GM18867 (cell line): ENCODE measurements at regions not wholly inside any gene's neighbourhood (a gene's known extent, or its start where the extent isn't known, plus 50 kb on each side); places are given as distances from the start of the nearest gene placed in this dataset.
A peak's percentile ranks its signal among the peaks of the same experiment; 100 is the strongest.
"Not testable (repeated sequence)": the region's sequence is repeated elsewhere in the genome, so short reads cannot be mapped to it uniquely, and the experiment has no call there.

ENCODE experiments used
- ATAC-seq: cut with Tn5 transposase; IDR thresholded peaks from one replicate; pipeline ENCODE4 v1.9.1; 2021; ENCODE audit warnings: mild to moderate bottlenecking, moderate library complexity; ENCODE audit not compliant: unreplicated experiment

GRCh38 chr6:12538881-12539357 lies 177.6 kb upstream of the PHACTR1 start:
- ATAC-seq = no peak

GRCh38 chr6:12542319-12543115 lies 174.1 kb upstream of the PHACTR1 start:
- not testable (repeated sequence) for ATAC-seq

- peak; percentile 59 for ATAC-seq
Observed at GRCh38 chr6:12543953-12544352, 172.6 kb upstream of the PHACTR1 start.

- no peak for ATAC-seq
Observed at GRCh38 chr6:12544821-12545565, 171.6 kb upstream of the PHACTR1 start.

GRCh38 chr6:12545619-12546409 lies 170.8 kb upstream of the PHACTR1 start:
- ATAC-seq = no peak

- no peak for ATAC-seq
Observed at GRCh38 chr6:12546410-12547002, 170.1 kb upstream of the PHACTR1 start.

GRCh38 chr6:12548526-12548925 lies 168.0 kb upstream of the PHACTR1 start:
- no peak for ATAC-seq

- ATAC-seq = not testable (repeated sequence)
Observed at GRCh38 chr6:12549445-12549844, 167.1 kb upstream of the PHACTR1 start.

GRCh38 chr6:12554820-12555219 lies 161.7 kb upstream of the PHACTR1 start:
- ATAC-seq = not testable (repeated sequence)

GRCh38 chr6:12555267-12555666 lies 161.3 kb upstream of the PHACTR1 start:
- ATAC-seq = no peak

- ATAC-seq = no peak
Observed at GRCh38 chr6:12555781-12556180, 160.8 kb upstream of the PHACTR1 start.

GRCh38 chr6:12557765-12558164 lies 158.8 kb upstream of the PHACTR1 start:
- ATAC-seq = no peak

- ATAC-seq = no peak
Observed at GRCh38 chr6:12560315-12560714, 156.3 kb upstream of the PHACTR1 start.

GRCh38 chr6:12566618-12567123 lies 149.9 kb upstream of the PHACTR1 start:
- ATAC-seq = no peak

- ATAC-seq = no peak
Observed at GRCh38 chr6:12567682-12568081, 148.9 kb upstream of the PHACTR1 start.

GRCh38 chr6:12569646-12570045 lies 146.9 kb upstream of the PHACTR1 start:
- no peak for ATAC-seq

GRCh38 chr6:12570461-12571030 lies 146.0 kb upstream of the PHACTR1 start:
- no peak for ATAC-seq

GRCh38 chr6:12572896-12573827 lies 143.4 kb upstream of the PHACTR1 start:
- ATAC-seq = no peak

GRCh38 chr6:12575961-12576360 lies 140.6 kb upstream of the PHACTR1 start:
- no peak for ATAC-seq
